ENCODE measurements at regions not wholly inside any gene's neighbourhood (a gene's known extent, or its start where the extent isn't known, plus 50 kb on each side); places are given as distances from the start of the nearest gene placed in this dataset.

DNA sequence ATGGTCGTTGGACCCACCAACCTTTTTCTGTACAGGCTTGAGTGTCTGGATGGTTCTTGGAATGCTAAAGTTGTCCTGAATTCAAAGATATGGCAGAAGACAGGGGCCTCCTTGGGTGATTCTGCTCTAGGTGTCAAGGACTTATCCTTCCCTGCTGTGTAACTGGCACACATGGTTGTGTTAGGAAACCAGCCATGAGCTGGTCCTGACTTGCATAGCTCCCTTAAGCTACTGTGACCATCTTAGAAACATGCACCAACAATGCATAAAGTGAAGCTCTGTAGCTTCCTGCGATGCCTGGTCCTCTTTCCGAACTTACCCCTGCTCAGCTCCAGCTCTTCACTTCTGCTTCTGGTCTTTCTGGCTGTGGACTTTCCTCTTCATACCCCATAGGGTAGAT lies 224.6 kb downstream of the TLE4 start:
- TF ChIP-seq, protein P1, sequence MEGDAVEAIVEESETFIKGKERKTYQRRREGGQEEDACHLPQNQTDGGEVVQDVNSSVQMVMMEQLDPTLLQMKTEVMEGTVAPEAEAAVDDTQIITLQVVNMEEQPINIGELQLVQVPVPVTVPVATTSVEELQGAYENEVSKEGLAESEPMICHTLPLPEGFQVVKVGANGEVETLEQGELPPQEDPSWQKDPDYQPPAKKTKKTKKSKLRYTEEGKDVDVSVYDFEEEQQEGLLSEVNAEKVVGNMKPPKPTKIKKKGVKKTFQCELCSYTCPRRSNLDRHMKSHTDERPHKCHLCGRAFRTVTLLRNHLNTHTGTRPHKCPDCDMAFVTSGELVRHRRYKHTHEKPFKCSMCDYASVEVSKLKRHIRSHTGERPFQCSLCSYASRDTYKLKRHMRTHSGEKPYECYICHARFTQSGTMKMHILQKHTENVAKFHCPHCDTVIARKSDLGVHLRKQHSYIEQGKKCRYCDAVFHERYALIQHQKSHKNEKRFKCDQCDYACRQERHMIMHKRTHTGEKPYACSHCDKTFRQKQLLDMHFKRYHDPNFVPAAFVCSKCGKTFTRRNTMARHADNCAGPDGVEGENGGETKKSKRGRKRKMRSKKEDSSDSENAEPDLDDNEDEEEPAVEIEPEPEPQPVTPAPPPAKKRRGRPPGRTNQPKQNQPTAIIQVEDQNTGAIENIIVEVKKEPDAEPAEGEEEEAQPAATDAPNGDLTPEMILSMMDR (IDR thresholded peaks at IDR 0.05), result no peak
- TF ChIP-seq EZH2phosphoT487 (IDR thresholded peaks at IDR 0.05), result no peak
- no peak for TF ChIP-seq EZH2 (IDR thresholded peaks at IDR 0.05)

Data from neural progenitor cell (in vitro differentiated cells).